GM03348 (cell line): ENCODE measurements at regions not wholly inside any gene's neighbourhood (a gene's known extent, or its start where the extent isn't known, plus 50 kb on each side); places are given as distances from the start of the nearest gene placed in this dataset.
A peak's percentile ranks its signal among the peaks of the same experiment; 100 is the strongest.

Source experiments
- DNase-seq: peaks from one replicate; pipeline ENCODE4 v3.0.0; 2012; ENCODE audit warnings: low spot score

DNA sequence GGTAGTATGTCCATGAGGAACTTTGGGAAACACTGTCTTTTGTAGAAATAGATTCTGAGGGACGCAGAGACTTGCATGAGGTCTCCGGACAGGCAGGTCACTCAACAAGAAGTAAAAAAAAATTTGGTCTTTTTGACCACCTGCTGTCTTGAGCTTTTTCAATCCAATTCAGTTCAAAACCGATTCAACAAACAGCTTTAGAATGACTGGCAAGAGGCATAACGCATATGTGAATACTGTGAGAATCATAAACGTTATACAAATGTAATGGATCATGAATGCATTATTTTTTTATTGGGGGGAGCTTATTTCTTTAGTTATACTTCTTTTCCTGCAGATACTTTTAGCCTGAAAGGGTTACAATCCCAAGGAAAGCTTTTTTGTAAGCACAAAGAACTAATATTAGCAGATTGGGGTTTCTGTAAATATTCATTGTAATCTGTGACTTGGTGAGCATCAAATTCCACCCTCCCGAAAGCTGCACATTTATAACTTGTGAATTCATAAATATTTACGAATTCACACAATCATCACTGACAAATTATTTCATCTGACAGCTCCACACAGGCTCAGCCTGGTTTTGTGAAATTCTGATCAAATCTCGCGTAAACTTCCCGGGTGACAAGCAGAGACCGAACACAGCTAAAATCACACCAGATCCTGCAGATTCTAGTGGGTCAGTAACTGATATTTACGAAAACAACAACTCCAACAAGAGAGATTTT is 507.7 kb downstream of the MN1 start:
- DNase-seq, result no peak

- no peak for DNase-seq
Observed at GRCh38 chr22:27295040-27295439, 506.5 kb downstream of the MN1 start.

- no peak for DNase-seq
Observed at GRCh38 chr22:27295605-27296004, 506.0 kb downstream of the MN1 start.

GRCh38 chr22:27296091-27296675 is 505.4 kb downstream of the MN1 start:
- DNase-seq, result no peak

DNA sequence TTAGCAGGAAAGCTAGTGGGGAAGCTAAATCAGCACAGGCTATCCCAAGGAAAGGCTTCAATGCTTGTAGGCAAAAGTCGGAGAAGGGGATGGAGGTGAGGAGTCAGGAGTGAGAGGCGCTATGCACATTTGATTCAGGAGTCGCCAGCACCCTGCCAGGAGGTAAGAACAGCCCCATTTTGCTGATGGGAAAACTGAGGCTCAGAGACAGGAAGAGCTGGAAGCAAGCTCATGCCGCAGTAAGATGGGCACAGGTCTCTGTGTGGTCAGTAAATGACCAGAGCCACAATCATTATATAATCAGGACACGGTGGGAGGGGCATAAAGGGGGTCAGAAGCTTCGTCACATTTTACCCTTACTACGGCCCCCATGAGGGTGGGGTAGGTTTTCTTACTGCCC is 504.4 kb downstream of the MN1 start:
- no peak for DNase-seq

GRCh38 chr22:27298332-27298731 is 503.2 kb downstream of the MN1 start:
- DNase-seq, result no peak

- no peak for DNase-seq
Observed at GRCh38 chr22:27298742-27299141, 502.8 kb downstream of the MN1 start.

GRCh38 chr22:27299181-27300085 is 502.1 kb downstream of the MN1 start:
- DNase-seq, result peak; percentile 54

GRCh38 chr22:27300536-27301285 is 500.8 kb downstream of the MN1 start:
- no peak for DNase-seq

DNA sequence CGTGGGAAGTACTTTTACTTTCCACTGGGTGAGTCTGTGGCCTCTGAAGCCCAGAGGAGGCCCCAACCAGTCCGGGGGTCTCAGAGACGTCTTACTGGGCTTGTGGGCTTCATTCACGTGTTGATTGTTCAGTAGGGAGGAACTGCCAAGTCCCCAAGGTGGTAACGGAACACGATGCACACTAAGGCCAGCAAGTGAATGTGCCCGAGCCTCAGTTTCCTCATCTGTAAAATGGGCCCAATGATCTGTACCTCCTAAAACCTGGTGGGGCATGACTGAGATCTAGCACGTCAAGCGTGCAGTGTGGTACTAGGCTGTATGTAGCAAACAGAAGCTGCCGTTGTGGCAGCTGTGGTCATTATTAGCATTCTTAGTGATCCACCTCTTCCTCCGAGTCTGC is 499.1 kb downstream of the MN1 start:
- DNase-seq, result no peak

DNA sequence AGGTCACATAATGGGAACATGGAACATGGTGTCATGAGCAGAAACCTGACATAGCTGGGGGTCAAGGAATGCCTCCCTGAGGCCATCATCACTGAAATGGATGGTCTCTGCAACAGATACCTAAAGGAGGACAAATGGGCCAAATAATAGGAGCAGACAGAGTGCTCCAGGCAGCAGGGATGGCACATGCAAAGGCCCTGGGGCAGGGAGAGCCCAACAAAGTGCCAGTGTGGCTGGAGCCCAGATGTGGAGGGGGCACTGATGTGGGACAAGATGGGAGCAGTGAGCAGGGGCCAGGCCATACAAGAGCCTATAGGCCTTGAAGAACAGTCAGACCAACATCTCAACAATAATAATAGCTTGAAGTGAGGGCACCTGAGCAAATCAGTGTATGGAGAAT is 497.8 kb downstream of the MN1 start:
- DNase-seq, result no peak

GRCh38 chr22:27306771-27307170 is 494.8 kb downstream of the MN1 start:
- DNase-seq, result no peak

GRCh38 chr22:27307545-27308247 is 493.9 kb downstream of the MN1 start:
- DNase-seq, result no peak

- DNase-seq, result no peak
Observed at GRCh38 chr22:27308513-27308912, 493.0 kb downstream of the MN1 start.

DNA sequence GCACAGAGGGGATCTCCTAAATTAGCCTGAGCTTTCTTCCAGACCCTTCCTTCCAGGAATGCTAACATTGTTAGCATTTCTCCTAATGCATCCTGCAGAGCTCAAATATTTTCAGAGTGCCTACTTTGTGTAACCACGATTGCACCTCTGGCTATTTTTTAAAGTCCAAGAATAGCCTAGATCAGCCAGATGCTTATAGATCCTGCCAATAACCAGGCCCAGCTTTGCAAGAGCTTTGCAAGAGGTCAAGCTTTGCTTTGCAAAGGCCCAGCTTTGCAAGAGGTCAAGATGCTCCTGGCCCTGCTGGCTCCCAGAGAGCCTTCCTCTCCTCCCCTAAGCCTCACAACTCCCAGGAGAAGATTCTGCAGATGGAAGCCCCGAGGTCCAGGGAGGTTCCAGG is 491.9 kb downstream of the MN1 start:
- peak; percentile 36 for DNase-seq

GRCh38 chr22:27310966-27311697 is 490.4 kb downstream of the MN1 start:
- DNase-seq, result no peak

DNA sequence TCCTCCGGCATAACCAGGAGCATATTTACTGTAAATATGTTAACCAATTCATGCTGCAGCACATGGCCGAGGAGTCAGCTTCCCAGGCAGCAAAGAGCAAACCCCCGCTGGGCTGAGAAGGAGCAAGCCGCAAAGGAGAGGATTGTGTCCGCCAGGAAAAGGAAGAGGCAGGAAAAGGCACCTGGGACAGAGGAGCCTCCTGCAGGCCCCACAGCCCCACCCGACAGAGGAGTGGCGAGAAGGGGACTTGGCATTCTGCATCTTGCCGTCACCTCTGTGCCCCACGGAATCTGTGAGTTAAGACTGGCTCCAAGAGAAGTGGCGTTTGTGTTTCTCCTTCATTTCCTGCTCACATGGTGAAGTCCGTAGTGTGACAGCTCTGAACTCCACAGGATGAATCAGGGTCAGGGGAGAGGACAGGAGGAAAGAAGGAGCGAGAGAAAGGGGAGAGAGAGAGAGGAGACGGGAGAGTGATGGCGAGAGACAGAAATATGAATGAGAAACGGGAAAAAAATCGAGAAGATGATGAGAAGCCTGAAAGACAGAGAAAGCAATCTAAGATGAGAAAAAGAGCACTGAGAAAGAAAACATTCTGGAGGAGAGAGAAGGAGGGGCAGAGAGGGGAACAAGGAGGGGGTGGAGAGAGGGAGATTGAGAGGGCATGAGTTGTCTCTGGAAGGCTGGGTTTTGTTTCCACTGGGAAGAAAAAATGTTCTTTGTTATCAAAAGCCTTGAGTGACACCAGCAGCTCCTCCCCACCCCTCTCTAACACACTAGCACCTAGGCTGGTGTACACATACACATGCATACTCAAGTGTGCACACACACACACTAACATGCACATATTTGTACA is 489.6 kb downstream of the MN1 start:
- DNase-seq, result peak; percentile 29

DNA sequence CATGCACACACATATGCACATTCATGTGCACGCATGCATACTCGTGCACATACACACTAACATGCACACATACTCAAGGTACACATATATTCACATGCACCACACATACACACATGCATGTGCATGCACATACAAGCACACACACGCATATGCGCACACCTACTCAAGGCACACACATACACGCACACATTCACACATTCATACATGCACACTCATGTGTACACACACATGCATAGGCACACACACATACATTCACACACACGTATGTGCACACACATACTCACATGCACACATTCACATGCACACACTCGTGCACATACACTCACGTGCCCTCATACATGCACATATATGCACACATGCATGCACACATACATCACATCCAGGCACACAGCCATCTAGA is 489.0 kb downstream of the MN1 start:
- DNase-seq, result no peak

- no peak for DNase-seq
Observed at GRCh38 chr22:27312966-27313855, 488.3 kb downstream of the MN1 start.
